ENCODE measurements at regions not wholly inside any gene's neighbourhood (a gene's known extent, or its start where the extent isn't known, plus 50 kb on each side); places are given as distances from the start of the nearest gene placed in this dataset.
A peak's percentile ranks its signal among the peaks of the same experiment; 100 is the strongest.
"Not testable (repeated sequence)": the region's sequence is repeated elsewhere in the genome, so short reads cannot be mapped to it uniquely, and the experiment has no call there.

GRCh38 chrX:1779626-1780025 lies 164.8 kb downstream of the ASMT start:
- DNase-seq, result no peak

- no peak for DNase-seq
Measured at GRCh38 chrX:1781766-1782165, 166.9 kb downstream of the ASMT start.

GRCh38 chrX:1784773-1785172 lies 169.9 kb downstream of the ASMT start:
- no peak for DNase-seq

GRCh38 chrX:1788300-1788911 lies 173.5 kb downstream of the ASMT start:
- DNase-seq, result peak; percentile 59

- DNase-seq, result no peak
Measured at GRCh38 chrX:1792636-1793035, 177.8 kb downstream of the ASMT start.

- DNase-seq, result no peak
Measured at GRCh38 chrX:1794586-1794985, 179.7 kb downstream of the ASMT start.

GRCh38 chrX:1802912-1803311 lies 188.1 kb downstream of the ASMT start:
- no peak for DNase-seq

- DNase-seq, result no peak
Measured at GRCh38 chrX:1803741-1804140, 188.9 kb downstream of the ASMT start.

- DNase-seq, result peak; percentile 80
Measured at GRCh38 chrX:1807301-1807731, 192.5 kb downstream of the ASMT start.

GRCh38 chrX:1809581-1809980 lies 194.7 kb downstream of the ASMT start:
- no peak for DNase-seq

- DNase-seq, result no peak
Measured at GRCh38 chrX:1813809-1814208, 198.9 kb downstream of the ASMT start.

- DNase-seq, result no peak
Measured at GRCh38 chrX:1815456-1816175, 200.8 kb downstream of the ASMT start.

GRCh38 chrX:1816387-1816982 lies 201.6 kb downstream of the ASMT start:
- not testable (repeated sequence) for DNase-seq

GRCh38 chrX:1821846-1822245 lies 207.0 kb downstream of the ASMT start:
- DNase-seq, result no peak

- DNase-seq, result no peak
Measured at GRCh38 chrX:1824855-1825254, 210.0 kb downstream of the ASMT start.

GRCh38 chrX:1833656-1834360 lies 218.9 kb downstream of the ASMT start:
- DNase-seq, result no peak

GRCh38 chrX:1835056-1835455 lies 220.2 kb downstream of the ASMT start:
- DNase-seq, result no peak

- DNase-seq, result no peak
Measured at GRCh38 chrX:1836683-1837082, 221.8 kb downstream of the ASMT start.

- no peak for DNase-seq
Measured at GRCh38 chrX:1841746-1842145, 226.9 kb downstream of the ASMT start.

GRCh38 chrX:1847000-1847399 lies 232.1 kb downstream of the ASMT start:
- DNase-seq, result not testable (repeated sequence)

GRCh38 chrX:1847790-1848189 lies 232.9 kb downstream of the ASMT start:
- DNase-seq, result not testable (repeated sequence)

- DNase-seq, result no peak
Measured at GRCh38 chrX:1851527-1851926, 236.7 kb downstream of the ASMT start.

GRCh38 chrX:1852082-1852481 lies 237.2 kb downstream of the ASMT start:
- no peak for DNase-seq

- DNase-seq, result no peak
Measured at GRCh38 chrX:1853447-1853846, 238.6 kb downstream of the ASMT start.

Data from islet precursor cell (in vitro differentiated cells).